ENCODE measurements at regions not wholly inside any gene's neighbourhood (a gene's known extent, or its start where the extent isn't known, plus 50 kb on each side); places are given as distances from the start of the nearest gene placed in this dataset.

GRCh38 chr4:12584116-12584875 lies 899.8 kb downstream of the RAB28 start:
- Mint-ChIP-seq H3K9me3 (peaks cover 0 to 4% of the 10 kb centered on the region in 2 donors), H3K4me1 (no peaks in the 10 kb centered on the region), H3K27ac (no peak overlapping the region)

GRCh38 chr4:12583275-12583674 lies 900.9 kb downstream of the RAB28 start:
- no peak for ATAC-seq
- H3K27me3 Mint-ChIP-seq, result no peaks in the 10 kb centered on the region
- peaks cover 0 to 2% of the 10 kb centered on the region in 2 donors for H3K9me3 Mint-ChIP-seq
- H3K4me3 Mint-ChIP-seq, result no peak overlapping the region
- H3K4me1 Mint-ChIP-seq, result no peaks in the 10 kb centered on the region
- no peak overlapping the region for H3K27ac Mint-ChIP-seq
- no peak for DNase-seq

More at GRCh38 chr4:12584116-12584875, 899.8 kb downstream of the RAB28 start:
- Mint-ChIP-seq H3K27me3 (no peaks in the 10 kb centered on the region), H3K4me3 (no peak overlapping the region)
- no peak for ATAC-seq
- no peak for DNase-seq

- H3K9me3 Mint-ChIP-seq, result no peaks in the 10 kb centered on the region
- DNase-seq (no peak), ATAC-seq (no peak)
- H3K27ac Mint-ChIP-seq, result no peak overlapping the region
- no peak overlapping the region for H3K4me3 Mint-ChIP-seq
- H3K4me1 Mint-ChIP-seq, result no peaks in the 10 kb centered on the region
- H3K27me3 Mint-ChIP-seq, result no peaks in the 10 kb centered on the region
Measured at GRCh38 chr4:12580787-12581186, 903.4 kb downstream of the RAB28 start.

- H3K4me3 Mint-ChIP-seq, result no peak overlapping the region
- no peak for ATAC-seq
- H3K9me3 Mint-ChIP-seq, result peaks cover 7 to 10% of the 10 kb centered on the region in 2 donors
- no peaks in the 10 kb centered on the region for H3K27me3 Mint-ChIP-seq
- H3K27ac Mint-ChIP-seq, result no peak overlapping the region
- no peak for DNase-seq
- no peaks in the 10 kb centered on the region for H3K4me1 Mint-ChIP-seq
Measured at GRCh38 chr4:12579172-12579571, 905.0 kb downstream of the RAB28 start.

GRCh38 chr4:12576409-12576808 lies 907.7 kb downstream of the RAB28 start:
- H3K4me3 Mint-ChIP-seq, result no peak overlapping the region
- peaks cover 7 to 10% of the 10 kb centered on the region in 2 donors for H3K9me3 Mint-ChIP-seq
- H3K27me3 Mint-ChIP-seq, result no peaks in the 10 kb centered on the region
- DNase-seq (no peak), ATAC-seq (no peak)
- no peak overlapping the region for H3K27ac Mint-ChIP-seq
- no peaks in the 10 kb centered on the region for H3K4me1 Mint-ChIP-seq

- Mint-ChIP-seq H3K4me3 (no peak overlapping the region), H3K9me3 (peaks cover 7 to 10% of the 10 kb centered on the region in 2 donors), H3K27me3 (no peaks in the 10 kb centered on the region), H3K27ac (no peak overlapping the region), H3K4me1 (no peaks in the 10 kb centered on the region)
- ATAC-seq (no peak), DNase-seq (no peak)
Measured at GRCh38 chr4:12573716-12574115, 910.4 kb downstream of the RAB28 start.

GRCh38 chr4:12562476-12563140 lies 921.5 kb downstream of the RAB28 start:
- no peak overlapping the region for H3K4me3 Mint-ChIP-seq
- no peak for DNase-seq
- no peak overlapping the region for H3K27ac Mint-ChIP-seq
- peaks cover 5 to 7% of the 10 kb centered on the region in 2 donors for H3K9me3 Mint-ChIP-seq
- no peaks in the 10 kb centered on the region for H3K27me3 Mint-ChIP-seq
- H3K4me1 Mint-ChIP-seq, result no peaks in the 10 kb centered on the region
- no peak for ATAC-seq

- peaks cover 5 to 10% of the 10 kb centered on the region in 2 donors for H3K9me3 Mint-ChIP-seq
- no peaks in the 10 kb centered on the region for H3K27me3 Mint-ChIP-seq
- no peak overlapping the region for H3K27ac Mint-ChIP-seq
- DNase-seq, result no peak
- no peak overlapping the region for H3K4me3 Mint-ChIP-seq
- ATAC-seq, result no peak
- H3K4me1 Mint-ChIP-seq, result no peaks in the 10 kb centered on the region
Measured at GRCh38 chr4:12562021-12562420, 922.1 kb downstream of the RAB28 start.

- ATAC-seq, result no peak
- Mint-ChIP-seq H3K27ac (no peak overlapping the region), H3K27me3 (no peaks in the 10 kb centered on the region), H3K4me1 (no peaks in the 10 kb centered on the region), H3K9me3 (peaks cover 10 to 26% of the 10 kb centered on the region in 2 donors), H3K4me3 (no peak overlapping the region)
- DNase-seq, result no peak
Measured at GRCh38 chr4:12555011-12555410, 929.1 kb downstream of the RAB28 start.

- no peak overlapping the region for H3K4me3 Mint-ChIP-seq
- ATAC-seq, result no peak
Measured at GRCh38 chr4:12548678-12549077, 935.5 kb downstream of the RAB28 start.

GRCh38 chr4:12545812-12546211 lies 938.3 kb downstream of the RAB28 start:
- H3K27me3 Mint-ChIP-seq, result no peaks in the 10 kb centered on the region
- no peak for ATAC-seq
- no peaks in the 10 kb centered on the region for H3K4me1 Mint-ChIP-seq
- DNase-seq, result no peak
- peaks cover 0 to 7% of the 10 kb centered on the region in 2 donors for H3K9me3 Mint-ChIP-seq
- H3K4me3 Mint-ChIP-seq, result no peak overlapping the region
- no peak overlapping the region for H3K27ac Mint-ChIP-seq

More at GRCh38 chr4:12548678-12549077, 935.5 kb downstream of the RAB28 start:
- DNase-seq, result no peak
- Mint-ChIP-seq H3K27ac (no peak overlapping the region), H3K4me1 (no peaks in the 10 kb centered on the region), H3K27me3 (no peaks in the 10 kb centered on the region), H3K9me3 (peaks cover 6 to 19% of the 10 kb centered on the region in 2 donors)

GRCh38 chr4:12538162-12538561 lies 946.0 kb downstream of the RAB28 start:
- H3K4me3 Mint-ChIP-seq, result no peak overlapping the region
- peaks cover 0 to 6% of the 10 kb centered on the region in 2 donors for H3K9me3 Mint-ChIP-seq
- no peaks in the 10 kb centered on the region for H3K27me3 Mint-ChIP-seq
- H3K27ac Mint-ChIP-seq, result no peak overlapping the region
- ATAC-seq (no peak), DNase-seq (no peak)
- H3K4me1 Mint-ChIP-seq, result no peaks in the 10 kb centered on the region

- H3K4me1 Mint-ChIP-seq, result no peaks in the 10 kb centered on the region
- no peaks in the 10 kb centered on the region for H3K27me3 Mint-ChIP-seq
- DNase-seq (no peak), ATAC-seq (no peak)
- no peak overlapping the region for H3K27ac Mint-ChIP-seq
- peaks cover 3 to 11% of the 10 kb centered on the region in 2 donors for H3K9me3 Mint-ChIP-seq
- no peak overlapping the region for H3K4me3 Mint-ChIP-seq
Measured at GRCh38 chr4:12534684-12535083, 949.5 kb downstream of the RAB28 start.

- H3K4me3 Mint-ChIP-seq, result no peak overlapping the region
- H3K27ac Mint-ChIP-seq, result no peak overlapping the region
- H3K4me1 Mint-ChIP-seq, result no peaks in the 10 kb centered on the region
- no peak for DNase-seq
- peaks cover 6 to 27% of the 10 kb centered on the region in 2 donors for H3K9me3 Mint-ChIP-seq
- no peak for ATAC-seq
- H3K27me3 Mint-ChIP-seq, result no peaks in the 10 kb centered on the region
Measured at GRCh38 chr4:12519426-12519825, 964.7 kb downstream of the RAB28 start.

- H3K4me1 Mint-ChIP-seq, result no peaks in the 10 kb centered on the region
- H3K9me3 Mint-ChIP-seq, result peaks cover 7 to 15% of the 10 kb centered on the region in 2 donors
- DNase-seq (no peak), ATAC-seq (no peak)
- peak overlapping the region in 1 of 2 donors; percentile 65 for H3K27ac Mint-ChIP-seq
- H3K27me3 Mint-ChIP-seq, result no peaks in the 10 kb centered on the region
- H3K4me3 Mint-ChIP-seq, result no peak overlapping the region
Measured at GRCh38 chr4:12507868-12508481, 976.2 kb downstream of the RAB28 start.

- ATAC-seq, result no peak
- no peak for DNase-seq
- Mint-ChIP-seq H3K27me3 (no peaks in the 10 kb centered on the region), H3K9me3 (peaks cover 0 to 19% of the 10 kb centered on the region in 2 donors), H3K4me3 (no peak overlapping the region), H3K27ac (no peak overlapping the region), H3K4me1 (no peaks in the 10 kb centered on the region)
Measured at GRCh38 chr4:12500409-12500808, 983.7 kb downstream of the RAB28 start.

All from stimulated activated naive CD8-positive, alpha-beta T cell treated with anti-CD3 and anti-CD28 coated beads, Interleukin-15, amount 100 ng/mL, for 72 hours (primary cell).